Kidney capillary endothelial cell (primary cell): ENCODE measurements at regions not wholly inside any gene's neighbourhood (a gene's known extent, or its start where the extent isn't known, plus 50 kb on each side); places are given as distances from the start of the nearest gene placed in this dataset.

Experiments
- DNase-seq: peaks from one replicate; pipeline ENCODE4 v3.0.0-alpha.2; 2018; ENCODE audit warnings: low spot score

GRCh38 chr18:72470391-72470790 lies 73.8 kb downstream of the CBLN2 start:
- DNase-seq = no peak

GRCh38 chr18:72468021-72468710 lies 76.0 kb downstream of the CBLN2 start:
- no peak for DNase-seq

- no peak for DNase-seq
Measured at GRCh38 chr18:72460210-72460680, 83.9 kb downstream of the CBLN2 start.

- no peak for DNase-seq
Measured at GRCh38 chr18:72458271-72458670, 85.9 kb downstream of the CBLN2 start.

GRCh38 chr18:72456802-72457201 lies 87.3 kb downstream of the CBLN2 start:
- no peak for DNase-seq

GRCh38 chr18:72452328-72452727 lies 91.8 kb downstream of the CBLN2 start:
- no peak for DNase-seq

- DNase-seq = no peak
Measured at GRCh38 chr18:72444798-72445155, 99.4 kb downstream of the CBLN2 start.

GRCh38 chr18:72444111-72444797 lies 99.9 kb downstream of the CBLN2 start:
- no peak for DNase-seq

- no peak for DNase-seq
Measured at GRCh38 chr18:72436401-72436800, 107.7 kb downstream of the CBLN2 start.

GRCh38 chr18:72433756-72434155 lies 110.4 kb downstream of the CBLN2 start:
- DNase-seq = no peak

- no peak for DNase-seq
Measured at GRCh38 chr18:72427721-72428120, 116.4 kb downstream of the CBLN2 start.

- DNase-seq = no peak
Measured at GRCh38 chr18:72419914-72420313, 124.2 kb downstream of the CBLN2 start.

GRCh38 chr18:72412927-72413326 lies 131.2 kb downstream of the CBLN2 start:
- DNase-seq = no peak

GRCh38 chr18:72411261-72411660 lies 132.9 kb downstream of the CBLN2 start:
- no peak for DNase-seq

- DNase-seq = no peak
Measured at GRCh38 chr18:72410399-72410798, 133.7 kb downstream of the CBLN2 start.

GRCh38 chr18:72409903-72410302 lies 134.2 kb downstream of the CBLN2 start:
- no peak for DNase-seq

- no peak for DNase-seq
Measured at GRCh38 chr18:72407048-72407447, 137.1 kb downstream of the CBLN2 start.

GRCh38 chr18:72391951-72392350 lies 152.2 kb downstream of the CBLN2 start:
- no peak for DNase-seq

GRCh38 chr18:72391427-72391826 lies 152.7 kb downstream of the CBLN2 start:
- no peak for DNase-seq

- no peak for DNase-seq
Measured at GRCh38 chr18:72378016-72378415, 166.1 kb downstream of the CBLN2 start.

GRCh38 chr18:72376256-72376655 lies 167.9 kb downstream of the CBLN2 start:
- DNase-seq = no peak

GRCh38 chr18:72375618-72376017 lies 168.5 kb downstream of the CBLN2 start:
- DNase-seq = no peak

- DNase-seq = no peak
Measured at GRCh38 chr18:72372076-72372475, 172.1 kb downstream of the CBLN2 start.

GRCh38 chr18:72368308-72368707 lies 175.8 kb downstream of the CBLN2 start:
- no peak for DNase-seq
